Heart left ventricle (tissue), 16 donors: ENCODE measurements at regions not wholly inside any gene's neighbourhood (a gene's known extent, or its start where the extent isn't known, plus 50 kb on each side); places are given as distances from the start of the nearest gene placed in this dataset.

Experiments
- ATAC-seq, 4 donors: fragments of 200-7000 bp; cut with Tn5 transposase; one replicate each; pipeline ENCODE4 v1.9.1; 2020 to 2022; ENCODE audit warnings: moderate library complexity in 4 of 4, mild to moderate bottlenecking in 3 of 4, moderate number of reproducible peaks in 1 of 4
- DNase-seq, 5 donors: peaks; one replicate each; pipeline ENCODE4 v3.0.0-alpha.2; 2020
- H3K27ac ChIP-seq, 12 donors: fragments of 200-600 bp; sonication (generic) in 4 of 12; one replicate each; pipeline versions ENCODE4 v1.5.0 to v1.8.0; 2016 to 2022; ENCODE audit warnings: mild to moderate bottlenecking in 2 of 12
- H3K27me3 ChIP-seq, 9 donors: fragments of 200-600 bp; sonication (generic) in 2 of 9; one replicate each; pipeline versions ENCODE4 v1.5.1 to v1.8.0; 2016 to 2022; ENCODE audit warnings: mild to moderate bottlenecking in 3 of 9
- H3K36me3 ChIP-seq, 9 donors: fragments of 200-600 bp; sonication (generic) in 2 of 9; one replicate each; pipeline versions ENCODE4 v1.5.0 to v1.8.0; 2018 to 2022; ENCODE audit warnings: mild to moderate bottlenecking in 2 of 9
- H3K4me1 ChIP-seq, 12 donors: fragments of 200-600 bp; sonication (generic) in 4 of 12; one replicate each; pipeline versions ENCODE4 v1.5.0 to v1.8.0; 2016 to 2022; ENCODE audit warnings: mild to moderate bottlenecking in 3 of 12
- H3K4me3 ChIP-seq, 12 donors: fragments of 200-600 bp; sonication (generic) in 4 of 12; one replicate each; pipeline versions ENCODE4 v1.5.0 to v1.8.0; 2017 to 2022; ENCODE audit warnings: mild to moderate bottlenecking in 9 of 12, moderate library complexity in 4 of 12
- H3K9me3 ChIP-seq, 12 donors: fragments of 200-600 bp; sonication (generic) in 4 of 12; one replicate each; pipeline versions ENCODE4 v1.5.0 to v1.8.0; 2016 to 2022; ENCODE audit warnings: mild to moderate bottlenecking in 1 of 12
- POLR2A ChIP-seq, 2 donors: fragments of 450-650 bp; IDR thresholded peaks; one replicate each; pipeline ENCODE4 v1.6.1; 2017; ENCODE audit warnings: antibody characterized with exemption in 2 of 2, mild to moderate bottlenecking in 2 of 2, moderate library complexity in 2 of 2
- WGBS, 4 donors: extraction: QIAGEN DNeasy Blood & Tissue Kit in 2 of 4; methylation state at CpG; one replicate each; pipeline versions ENCODE4 v1.1.5 to v1.1.7; 2013 to 2018; 5-methylcytosine and 5-hydroxymethylcytosine counted together
- intact Hi-C, 10 donors: fragments of 100-400 bp; cut with DNase I; formaldehyde crosslinking; loops; one replicate each; pipeline versions ENCODE4 v1.11.1 to v1.14.2; 2022
- TF ChIP-seq, protein P1 (sequence below), 12 donors: fragments of 200-600 bp; sonication (generic) in 4 of 12; IDR thresholded peaks; one replicate each; pipeline versions ENCODE4 v1.5.0 to v1.8.0; 2018 to 2022; ENCODE audit warnings: antibody characterized with exemption in 12 of 12, mild to moderate bottlenecking in 5 of 12
- donor health status: ischemic (EF 13 %, LVEDD 7.1; RV severe dilation, severe dysfunction).
- donor health status: healthy with polysubstance abuse.
- donor health status: DM: no; HTN: yes; CAD: no.
- donor health status: DM: no; HTN: no; CAD: no.
- donor health status: ischemic (EF 25% LVEDD 6.9; RV normal size, moderate dysfunction).
- donor health status: ischemic (EF 25% LVEDD 5.7; RV mildly dilated, moderate dysfunction).
- donor health status: healthy.
- donor health status: DM: yes; HTN: yes; CAD: no.
- donor health status: ischemic (EF 35%, LVEDD 5.7; RV mildly dilated, moderate dysfunction).
- donor health status: nonischemic (EF 11% LVEDD 7.7; RV severe dilation, severe dysfunction).
- donor health status: DM: yes; HTN: yes; CAD: no.
- donor health status: PGD.
- donor health status: ischemic (EF 29% LVEDD 5.4; RV normal size, mild dysfunction).
- donor health status: nonischemic (EF 23%, LVEDD 6.1; RV moderate dilation, normal function).

DNA sequence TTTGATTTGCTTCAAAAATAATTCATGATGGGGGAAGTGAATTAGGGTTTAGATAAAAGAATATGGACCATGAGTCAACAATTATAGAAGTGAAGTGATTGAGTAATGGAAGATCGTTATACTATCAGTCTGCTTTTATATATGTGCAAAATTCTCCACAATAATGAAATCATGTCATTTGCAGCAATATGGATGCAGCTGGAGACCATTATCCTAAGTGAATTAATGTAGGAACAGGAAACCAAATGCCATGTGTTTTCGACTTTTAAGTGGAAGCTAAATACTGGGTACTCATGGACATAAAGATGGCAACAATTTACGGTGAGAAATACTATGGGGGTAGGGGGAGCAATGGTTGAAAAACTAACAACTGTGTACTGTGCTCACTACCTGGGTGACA is 144.7 kb upstream of the SRD5A2 start:
- TF ChIP-seq, protein P1, sequence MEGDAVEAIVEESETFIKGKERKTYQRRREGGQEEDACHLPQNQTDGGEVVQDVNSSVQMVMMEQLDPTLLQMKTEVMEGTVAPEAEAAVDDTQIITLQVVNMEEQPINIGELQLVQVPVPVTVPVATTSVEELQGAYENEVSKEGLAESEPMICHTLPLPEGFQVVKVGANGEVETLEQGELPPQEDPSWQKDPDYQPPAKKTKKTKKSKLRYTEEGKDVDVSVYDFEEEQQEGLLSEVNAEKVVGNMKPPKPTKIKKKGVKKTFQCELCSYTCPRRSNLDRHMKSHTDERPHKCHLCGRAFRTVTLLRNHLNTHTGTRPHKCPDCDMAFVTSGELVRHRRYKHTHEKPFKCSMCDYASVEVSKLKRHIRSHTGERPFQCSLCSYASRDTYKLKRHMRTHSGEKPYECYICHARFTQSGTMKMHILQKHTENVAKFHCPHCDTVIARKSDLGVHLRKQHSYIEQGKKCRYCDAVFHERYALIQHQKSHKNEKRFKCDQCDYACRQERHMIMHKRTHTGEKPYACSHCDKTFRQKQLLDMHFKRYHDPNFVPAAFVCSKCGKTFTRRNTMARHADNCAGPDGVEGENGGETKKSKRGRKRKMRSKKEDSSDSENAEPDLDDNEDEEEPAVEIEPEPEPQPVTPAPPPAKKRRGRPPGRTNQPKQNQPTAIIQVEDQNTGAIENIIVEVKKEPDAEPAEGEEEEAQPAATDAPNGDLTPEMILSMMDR (IDR thresholded peaks at IDR 0.05): no peak
- no peak for TF ChIP-seq POLR2A (IDR thresholded peaks at IDR 0.05)
- ATAC-seq: no peak
- Histone ChIP-seq H3K4me3 (no peak overlapping the region), H3K4me1 (no peaks in the 10 kb centered on the region), H3K36me3 (no peaks in the 10 kb centered on the region), H3K27me3 (no peaks in the 10 kb centered on the region), H3K9me3 (peaks cover 0 to 14% (median 0%) of the 10 kb centered on the region in 12 donors), H3K27ac (no peak overlapping the region)
- 85 to 89% (median 86%) methylated on average over 3 of the region's 3 CpGs for WGBS, 4 donors
- intact Hi-C loops: no loop called here
- DNase-seq: no peak

DNA sequence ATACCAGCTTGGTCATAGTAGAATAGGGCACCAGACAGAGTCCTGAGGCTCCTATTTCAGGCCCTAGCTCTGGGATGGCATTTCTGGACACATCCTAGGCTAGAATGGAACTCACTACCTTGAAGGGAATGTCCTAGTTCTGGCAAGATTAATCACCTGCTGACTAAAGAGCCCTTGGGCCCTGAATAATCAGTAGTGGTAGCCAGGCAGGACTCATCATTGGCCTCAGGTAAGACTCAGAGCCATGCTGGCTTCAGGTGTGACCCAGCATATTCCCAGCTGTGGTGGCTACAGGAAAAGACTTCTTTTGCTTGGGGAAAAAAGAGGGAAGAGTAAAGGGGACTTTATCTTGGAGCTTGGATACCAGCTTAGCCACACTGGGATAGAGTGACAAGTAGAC is 131.0 kb upstream of the SRD5A2 start:
- intact Hi-C loops: no loop called here
- Histone ChIP-seq H3K9me3 (peaks cover 0 to 12% (median 0%) of the 10 kb centered on the region in 12 donors), H3K4me3 (no peak overlapping the region), H3K27ac (no peak overlapping the region), H3K36me3 (no peaks in the 10 kb centered on the region), H3K27me3 (no peaks in the 10 kb centered on the region), H3K4me1 (no peaks in the 10 kb centered on the region)
- TF ChIP-seq POLR2A (IDR thresholded peaks at IDR 0.05): no peak
- TF ChIP-seq, protein P1 (IDR thresholded peaks at IDR 0.05): no peak
- DNase-seq (no peak), ATAC-seq (no peak)

DNA sequence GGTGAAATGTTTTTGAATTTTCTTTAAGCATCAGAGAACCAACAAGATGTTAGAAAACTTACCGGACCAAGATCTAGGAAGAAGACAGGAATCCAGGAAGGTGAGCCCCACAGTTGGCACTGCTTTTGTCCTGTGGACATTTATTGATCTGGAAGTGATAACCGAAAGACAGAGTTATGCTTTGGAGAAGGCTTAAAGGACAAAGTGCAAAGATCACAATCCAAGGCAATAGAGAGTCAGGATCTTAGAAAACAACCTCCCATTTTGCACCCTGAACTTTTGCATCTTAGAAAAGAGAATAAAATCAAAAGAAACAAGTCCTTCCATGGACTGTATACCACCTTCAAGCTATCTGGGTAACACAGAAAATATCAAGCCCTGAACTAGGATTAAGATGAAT is 129.4 kb upstream of the SRD5A2 start:
- Histone ChIP-seq H3K27ac (no peak overlapping the region), H3K27me3 (no peaks in the 10 kb centered on the region), H3K9me3 (peaks cover 0 to 12% (median 0%) of the 10 kb centered on the region in 12 donors), H3K4me3 (no peak overlapping the region), H3K4me1 (no peaks in the 10 kb centered on the region), H3K36me3 (no peaks in the 10 kb centered on the region)
- intact Hi-C loops: no loop called here
- 92 to 95% (median 93%) methylated on average over 2 of the region's 2 CpGs for WGBS, 4 donors
- DNase-seq (no peak), ATAC-seq (no peak)
- no peak for TF ChIP-seq POLR2A (IDR thresholded peaks at IDR 0.05)
- TF ChIP-seq, protein P1 (IDR thresholded peaks at IDR 0.05): no peak

DNA sequence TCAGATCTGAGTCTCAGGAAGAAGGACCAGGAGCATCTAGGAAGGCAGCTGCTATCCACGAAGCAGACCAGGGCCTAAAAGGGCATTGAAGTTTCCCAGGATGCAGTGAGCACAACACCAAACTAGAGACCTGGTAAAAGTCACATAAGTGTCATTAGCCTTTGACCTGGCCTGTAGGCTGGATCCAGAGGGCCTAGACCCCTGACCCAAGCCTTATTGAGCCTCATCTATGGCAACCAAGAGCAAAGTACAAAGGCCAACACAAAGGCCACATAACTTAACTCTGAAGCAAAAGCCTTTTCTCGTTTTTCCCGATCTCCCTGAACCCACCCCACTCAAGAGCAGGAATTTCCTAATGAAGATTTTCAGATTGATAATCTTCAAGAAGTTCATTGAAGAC is 127.3 kb upstream of the SRD5A2 start:
- no peaks in the 10 kb centered on the region for H3K27me3 ChIP-seq
- no peak for TF ChIP-seq POLR2A (IDR thresholded peaks at IDR 0.05)
- TF ChIP-seq, protein P1 (IDR thresholded peaks at IDR 0.05): no peak
- intact Hi-C loops: no loop called here
- no peak overlapping the region for H3K4me3 ChIP-seq
- DNase-seq: no peak
- 71 to 83% (median 78%) methylated on average over 3 of the region's 3 CpGs for WGBS, 4 donors
- ATAC-seq: no peak
- H3K27ac ChIP-seq: no peak overlapping the region
- H3K4me1 ChIP-seq: no peaks in the 10 kb centered on the region
- H3K9me3 ChIP-seq: peaks cover 0 to 4% (median 0%) of the 10 kb centered on the region in 12 donors
- H3K36me3 ChIP-seq: no peaks in the 10 kb centered on the region
